Stimulated activated CD4-positive, alpha-beta T cell treated with anti-CD3 and anti-CD28 coated beads, Interleukin-4, amount 100 ng/mL, for 1 hour (primary cell): ENCODE measurements at regions not wholly inside any gene's neighbourhood (a gene's known extent, or its start where the extent isn't known, plus 50 kb on each side); places are given as distances from the start of the nearest gene placed in this dataset.

ENCODE experiments used
- DNase-seq: peaks from one replicate; pipeline ENCODE4 v3.0.0-alpha.2; 2020

DNA sequence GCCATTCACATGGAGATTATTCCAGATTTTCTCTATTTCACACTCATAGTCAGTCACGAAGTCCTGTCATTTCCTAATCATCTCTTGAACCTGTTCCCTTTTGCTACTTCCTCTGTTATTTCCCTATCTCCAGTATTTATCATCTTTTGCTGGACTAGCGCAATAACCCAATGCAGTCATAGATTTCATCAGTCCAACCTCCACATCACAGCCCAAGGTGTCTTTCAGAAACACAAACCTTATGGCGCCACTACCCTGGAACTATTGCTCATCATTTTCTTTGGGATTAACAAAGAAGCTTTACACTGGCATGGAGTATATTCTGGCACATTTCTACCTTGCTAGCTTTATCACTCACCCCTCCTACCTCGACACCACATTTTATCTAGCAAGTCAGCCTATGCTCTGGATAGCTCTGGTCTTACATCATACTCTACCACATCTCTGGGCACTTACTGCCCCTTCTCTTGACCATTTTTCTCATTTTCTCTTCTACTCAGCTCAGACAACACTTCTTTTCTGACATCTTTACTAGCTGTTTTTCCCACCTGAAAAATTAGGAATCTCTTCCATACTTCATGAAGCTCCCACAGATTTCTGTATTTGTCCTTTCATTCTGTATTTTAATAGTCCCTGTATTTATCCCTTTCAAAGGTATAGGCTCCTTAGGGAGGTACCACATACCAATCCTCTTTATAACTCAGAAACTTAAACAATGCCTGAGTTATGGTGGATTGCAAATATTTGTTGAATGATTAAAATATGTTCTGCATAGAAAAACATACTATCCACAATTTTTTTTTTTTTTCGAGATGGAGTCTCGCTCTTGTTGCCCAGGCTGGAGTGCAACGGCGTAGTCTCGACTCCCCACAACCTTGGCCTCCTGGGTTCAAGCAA is 534.7 kb downstream of the KLF12 start:
- no peak for DNase-seq

DNA sequence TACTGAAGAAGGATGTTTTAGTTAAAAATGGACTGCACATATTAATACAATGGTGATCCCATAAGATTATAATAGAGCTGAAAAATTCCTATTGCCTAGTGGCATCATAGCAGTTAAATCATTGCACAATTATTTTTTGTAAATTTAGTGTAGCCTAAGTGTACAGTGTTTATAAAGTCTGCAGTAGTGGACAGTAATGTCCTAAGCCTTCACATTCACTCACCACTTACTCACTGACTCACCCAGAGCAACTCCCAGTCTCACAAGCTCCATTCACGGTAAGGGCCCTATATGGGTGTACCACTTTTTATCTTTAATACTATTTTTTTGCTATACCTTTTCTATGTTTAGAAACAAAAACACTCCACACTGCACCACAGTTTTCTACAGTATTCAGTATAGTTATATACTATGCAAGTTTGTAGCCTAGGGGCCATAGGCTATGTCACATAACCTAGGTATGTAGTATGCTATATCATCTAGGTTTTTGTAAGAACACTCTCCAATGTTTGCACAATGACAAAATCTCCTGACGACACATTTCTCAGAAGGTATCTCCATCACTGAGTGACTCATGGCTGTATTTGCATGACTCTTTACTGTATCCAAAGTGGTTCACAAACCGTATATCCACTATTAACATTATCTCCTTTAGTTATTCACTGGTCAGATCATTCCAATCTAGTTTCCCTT is 536.0 kb downstream of the KLF12 start:
- DNase-seq: no peak

DNA sequence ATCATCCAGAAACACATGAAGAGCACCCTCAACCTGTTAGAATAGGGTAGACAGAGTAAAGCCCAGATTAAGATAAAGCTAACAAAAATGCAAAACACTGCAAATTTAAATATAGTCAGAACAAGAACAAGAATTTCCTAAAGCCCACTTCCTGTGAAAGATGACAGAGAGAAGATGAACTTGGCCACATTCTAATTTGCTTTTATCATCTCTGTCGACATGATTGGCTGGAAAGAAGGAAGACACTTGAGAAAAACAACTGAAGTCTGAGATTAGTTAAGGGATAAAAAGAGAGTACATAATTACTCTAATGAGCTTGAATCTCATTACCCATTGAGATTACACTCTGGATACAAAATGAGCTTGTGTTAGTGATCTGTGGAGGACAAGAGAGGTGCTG is 537.6 kb downstream of the KLF5 start:
- DNase-seq: no peak

DNA sequence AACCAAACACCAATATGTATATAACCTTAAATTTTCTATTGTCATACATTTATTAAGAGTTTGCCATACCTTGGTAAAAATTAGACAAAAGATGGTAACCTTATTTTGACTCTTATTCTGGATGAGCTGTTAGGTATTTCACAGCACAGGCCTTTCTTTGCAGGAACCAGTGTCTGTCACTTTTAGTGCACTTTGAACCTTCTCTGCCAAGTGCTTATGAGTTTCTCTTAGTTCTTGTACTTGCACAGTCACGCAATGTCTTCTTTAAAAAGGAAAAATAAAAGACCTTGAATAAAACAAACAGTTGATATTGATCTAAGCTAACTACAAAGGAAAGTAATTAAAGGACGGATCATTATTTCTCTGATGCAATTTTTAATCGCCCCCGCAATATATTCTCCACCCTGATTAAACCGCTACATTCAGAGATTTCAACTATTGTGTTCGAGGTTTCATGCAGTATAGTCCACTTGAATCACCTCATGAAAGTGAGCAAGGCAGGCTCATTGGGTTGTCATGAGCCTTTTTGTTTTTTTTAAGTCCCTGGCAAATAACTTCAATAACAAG is 534.5 kb downstream of the KLF5 start:
- DNase-seq: no peak

DNA sequence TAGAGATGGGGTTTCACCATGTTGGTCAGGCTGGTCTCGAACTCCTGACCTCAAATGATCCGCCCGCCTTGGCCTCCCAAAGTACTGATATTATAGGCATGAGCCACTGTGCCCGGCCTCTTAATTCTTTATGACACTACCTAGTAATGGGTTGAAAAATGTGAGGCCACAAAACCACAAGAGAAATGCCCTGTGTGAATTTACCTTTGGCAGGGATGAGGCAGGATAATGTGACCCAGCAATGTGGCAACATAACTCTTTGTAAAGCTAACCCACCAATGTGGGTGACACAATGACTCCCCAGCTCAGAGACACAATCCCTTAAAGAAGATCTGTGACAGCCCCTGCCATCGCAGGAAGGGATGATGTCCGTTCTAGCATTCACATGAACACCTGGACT is 533.1 kb downstream of the KLF5 start:
- no peak for DNase-seq

DNA sequence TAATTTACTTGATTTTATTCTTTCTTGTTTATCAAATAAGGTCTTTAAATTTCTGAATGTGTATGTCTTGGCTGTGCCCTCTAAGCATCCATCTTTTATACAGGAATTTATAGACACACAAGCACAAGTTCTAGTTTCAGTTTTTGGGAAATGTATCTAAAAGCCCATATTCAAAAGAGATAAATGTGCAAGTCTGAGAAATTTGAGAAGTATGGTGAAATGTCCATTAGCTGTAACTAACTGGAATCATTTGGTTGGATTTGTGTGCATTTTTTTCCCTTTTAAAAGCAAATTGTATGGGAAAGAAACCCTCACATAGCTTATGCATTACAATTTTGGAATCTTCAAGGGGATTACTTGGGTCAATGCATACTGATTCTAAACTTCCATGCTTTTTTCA is 532.0 kb downstream of the KLF5 start:
- no peak for DNase-seq

DNA sequence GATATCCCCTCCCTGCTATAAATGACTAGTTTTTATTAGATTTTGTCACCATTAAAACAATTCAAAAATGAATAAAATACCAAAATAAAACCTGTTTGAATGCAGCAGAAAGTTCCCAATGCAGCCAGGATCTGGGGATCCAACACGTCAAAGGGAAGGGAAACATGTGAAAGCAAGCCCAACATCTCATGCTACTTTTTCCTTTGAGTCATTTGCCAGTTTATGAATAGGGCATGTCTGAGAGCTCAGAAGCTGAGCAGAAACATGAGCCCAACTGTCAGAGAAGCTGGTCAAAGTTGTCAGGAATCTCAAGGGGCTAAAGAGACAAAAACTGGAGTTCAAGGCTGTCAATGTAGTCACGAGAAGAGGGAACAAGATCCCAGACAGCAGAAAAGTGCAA is 526.4 kb downstream of the KLF5 start:
- no peak for DNase-seq

DNA sequence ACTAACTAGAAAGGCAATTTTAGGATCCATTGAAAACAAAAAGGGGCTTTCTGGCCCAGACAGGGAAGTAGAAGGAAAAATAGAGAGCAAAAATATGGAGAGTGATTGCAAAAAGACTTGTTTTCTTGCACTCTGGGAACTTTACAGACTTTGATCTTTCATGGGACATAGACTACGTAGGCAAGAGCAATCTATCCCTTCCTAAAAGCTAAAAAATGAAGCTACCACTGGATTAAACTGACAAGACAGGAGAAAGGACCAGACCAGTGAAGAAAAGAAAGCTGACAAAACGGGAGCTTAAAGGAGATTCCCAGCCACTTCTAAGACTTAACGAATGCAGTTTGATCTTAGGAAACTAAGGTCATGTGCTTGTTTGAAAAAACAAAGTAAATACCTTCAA is 524.5 kb downstream of the KLF5 start:
- DNase-seq: no peak

DNA sequence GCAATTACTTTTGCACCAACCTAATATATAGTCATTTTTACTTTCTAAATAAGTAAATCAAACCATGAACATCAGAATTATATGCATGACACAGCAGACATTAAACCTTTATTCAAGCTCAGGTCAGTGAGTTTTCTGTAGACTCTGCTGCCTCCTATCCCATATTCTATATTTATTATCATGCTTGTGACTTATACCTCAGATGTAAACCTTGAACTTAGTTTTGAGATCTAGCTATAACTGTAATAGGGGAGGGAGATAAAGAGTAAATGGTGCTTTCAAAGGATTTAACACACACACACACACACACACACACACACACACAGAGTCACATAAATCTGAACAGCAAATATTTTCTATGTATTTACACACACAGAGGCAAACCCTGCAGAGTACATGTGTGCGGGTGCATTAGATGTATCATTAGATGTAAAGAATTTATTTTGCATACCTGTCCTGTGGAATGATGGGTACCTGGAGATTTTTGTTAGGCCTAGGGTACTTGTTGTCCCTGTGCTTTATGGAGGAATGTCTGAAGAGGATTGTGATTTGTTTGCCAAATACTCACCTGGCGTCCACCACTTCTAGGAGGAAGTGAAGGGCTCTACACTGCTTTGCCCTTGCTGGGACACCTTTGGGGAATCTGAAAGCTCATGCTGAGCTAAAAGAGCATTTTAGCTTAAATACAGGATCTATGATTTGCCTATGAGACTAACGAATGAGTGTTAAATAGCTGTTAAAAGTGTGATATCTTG is 521.9 kb downstream of the KLF5 start:
- DNase-seq: no peak

DNA sequence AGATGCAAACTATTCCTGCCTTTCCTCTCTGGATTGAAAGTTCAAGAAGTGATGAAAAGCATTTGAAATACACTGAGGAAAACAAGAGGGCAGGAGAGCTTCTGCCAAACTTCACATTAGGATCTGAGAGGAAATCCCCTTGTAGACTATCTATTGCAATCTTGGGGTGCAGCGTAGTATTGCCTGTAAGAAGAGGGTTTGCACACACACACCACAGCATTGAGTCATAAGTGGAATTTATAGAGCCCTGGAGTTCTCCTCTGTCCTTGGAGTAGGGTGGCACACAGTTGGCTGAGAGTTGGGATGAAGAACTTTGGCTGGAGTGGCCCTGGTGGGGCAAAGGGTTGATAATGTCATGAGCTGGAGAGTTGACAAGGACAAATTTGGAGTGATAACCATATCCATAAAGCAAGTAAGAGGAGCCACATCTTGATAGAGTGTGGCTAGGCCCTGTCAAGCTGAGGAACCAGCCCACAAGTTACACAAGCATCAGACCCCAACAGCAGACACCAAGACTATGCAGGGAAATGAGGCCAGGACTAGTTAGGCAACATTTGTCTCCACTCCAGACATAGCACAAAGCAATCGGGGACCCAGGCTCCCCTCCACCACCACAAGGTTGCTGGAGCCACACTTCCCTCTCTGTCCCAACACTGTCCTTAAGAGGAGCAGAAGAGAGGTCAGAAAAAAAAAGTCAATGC is 520.9 kb downstream of the KLF5 start:
- no peak for DNase-seq

DNA sequence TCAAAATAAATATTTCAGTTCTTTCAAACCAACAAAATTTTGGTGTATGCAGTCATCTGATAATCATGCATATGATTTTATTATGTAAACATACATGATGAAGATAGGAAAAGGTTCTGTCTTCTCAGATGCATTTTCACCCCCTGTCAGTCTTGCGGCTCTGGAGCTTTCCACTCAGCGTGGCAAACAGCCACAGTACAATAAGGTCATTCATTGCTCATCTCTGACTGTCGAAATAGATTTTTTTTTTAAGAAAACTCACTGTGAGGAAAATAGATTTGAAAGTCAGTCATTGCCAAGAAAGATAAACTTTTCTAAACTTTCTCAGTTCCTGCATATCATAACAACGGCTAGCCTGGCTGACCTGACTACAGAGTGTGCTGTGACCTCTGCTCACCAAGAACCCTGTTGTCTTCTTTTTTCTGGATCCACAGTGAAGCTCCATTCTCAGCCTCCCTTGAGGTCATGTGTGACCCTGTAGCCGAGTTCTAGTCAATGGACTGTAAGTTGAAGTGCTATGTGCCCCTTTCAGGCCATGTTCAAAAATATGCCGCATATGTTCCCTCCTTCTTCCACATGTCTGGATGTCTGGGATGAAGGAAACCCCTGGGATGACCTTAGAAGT is 519.6 kb downstream of the KLF5 start:
- no peak for DNase-seq

DNA sequence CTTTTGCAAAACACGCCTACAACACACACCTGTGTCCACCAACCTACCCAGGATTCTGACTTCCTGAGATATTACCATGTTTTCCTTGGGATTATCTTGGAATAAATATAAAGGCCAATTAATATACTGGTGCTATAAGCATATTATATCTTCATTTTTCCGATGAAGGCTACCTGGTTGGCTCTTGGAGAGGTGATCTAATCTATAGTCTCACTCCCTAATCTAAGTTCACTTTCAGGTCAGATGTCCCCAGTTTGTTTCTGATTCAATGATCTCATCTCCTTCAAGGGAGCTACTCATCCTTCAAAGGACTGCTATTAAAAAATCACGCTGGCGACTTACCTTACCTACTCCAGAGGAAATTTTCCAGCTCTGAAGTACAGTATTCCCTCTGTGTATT is 517.5 kb downstream of the KLF5 start:
- no peak for DNase-seq

DNA sequence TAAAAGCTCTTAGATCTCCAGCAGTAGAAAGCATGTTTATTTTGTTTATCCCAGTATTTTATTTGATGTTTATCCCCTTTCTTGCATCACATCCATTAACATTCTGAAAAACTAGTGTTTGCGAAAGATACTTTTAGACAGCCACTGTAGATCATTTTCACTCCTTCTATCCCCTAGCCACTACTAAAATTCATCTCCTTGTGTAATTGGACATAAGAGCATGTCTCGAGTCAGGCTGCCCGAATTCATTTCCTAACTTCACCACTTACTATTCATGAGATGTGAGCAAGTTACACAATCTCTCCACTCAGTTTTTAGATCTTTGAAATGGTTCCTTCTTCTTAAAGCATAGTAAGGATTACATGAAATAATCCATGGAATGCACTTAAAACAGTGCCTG is 514.0 kb downstream of the KLF5 start:
- no peak for DNase-seq

DNA sequence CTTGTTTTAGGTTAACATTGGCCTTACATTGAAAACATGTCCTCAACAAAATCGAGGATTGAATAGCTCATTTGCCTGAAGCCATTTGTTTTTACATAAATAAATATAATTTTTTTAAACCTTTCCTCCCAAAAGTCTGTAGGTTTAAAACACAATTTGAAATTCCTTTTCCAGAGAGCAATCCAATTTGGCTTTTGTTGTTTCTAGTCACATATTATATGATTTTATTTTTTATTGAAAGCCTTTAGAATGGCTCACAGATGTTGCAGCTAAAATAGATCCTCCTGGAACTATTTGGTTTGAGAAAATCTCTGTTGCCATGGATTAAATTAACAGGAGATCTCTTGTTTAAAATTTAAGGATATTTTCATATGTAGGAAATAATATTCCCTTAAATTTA is 512.6 kb downstream of the KLF5 start:
- no peak for DNase-seq

DNA sequence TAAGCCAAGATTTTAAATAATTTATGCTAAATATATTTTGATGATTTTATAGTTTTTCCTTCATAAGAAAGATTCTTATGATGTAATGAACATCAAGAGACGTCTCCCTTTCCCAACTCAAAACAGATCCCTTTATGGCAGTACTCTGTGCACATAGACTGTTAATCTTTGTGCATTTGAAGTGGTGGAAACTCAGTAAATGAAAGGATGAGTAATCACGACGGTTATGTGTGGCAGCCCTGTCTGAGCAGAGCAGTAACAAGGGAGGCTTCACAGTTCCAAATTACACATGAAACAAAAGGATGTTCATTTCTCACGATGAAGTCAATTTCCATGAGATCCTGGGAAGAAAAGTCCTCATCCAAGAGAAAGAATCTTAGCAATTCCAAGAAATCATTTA is 498.1 kb downstream of the KLF5 start:
- DNase-seq: no peak

DNA sequence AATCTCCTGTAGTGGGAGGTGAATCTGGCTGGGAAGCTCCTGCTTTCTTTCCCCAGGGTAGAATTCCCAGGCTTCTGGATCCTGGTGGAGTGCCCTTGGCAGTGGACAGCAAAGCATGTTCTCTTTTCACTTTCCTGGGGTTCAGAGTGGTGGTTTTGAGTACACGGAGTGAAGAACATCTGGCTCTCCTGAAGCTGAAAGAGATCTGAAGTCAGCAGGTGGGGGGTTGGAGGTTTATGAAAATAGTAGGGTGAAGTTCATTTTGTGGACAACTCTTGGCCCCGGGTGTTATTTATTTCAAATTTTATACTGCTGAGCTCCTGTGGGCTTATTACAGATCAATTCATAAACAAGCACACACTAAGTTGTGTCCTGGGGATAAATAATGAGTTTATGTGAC is 497.3 kb downstream of the KLF5 start:
- DNase-seq: no peak

DNA sequence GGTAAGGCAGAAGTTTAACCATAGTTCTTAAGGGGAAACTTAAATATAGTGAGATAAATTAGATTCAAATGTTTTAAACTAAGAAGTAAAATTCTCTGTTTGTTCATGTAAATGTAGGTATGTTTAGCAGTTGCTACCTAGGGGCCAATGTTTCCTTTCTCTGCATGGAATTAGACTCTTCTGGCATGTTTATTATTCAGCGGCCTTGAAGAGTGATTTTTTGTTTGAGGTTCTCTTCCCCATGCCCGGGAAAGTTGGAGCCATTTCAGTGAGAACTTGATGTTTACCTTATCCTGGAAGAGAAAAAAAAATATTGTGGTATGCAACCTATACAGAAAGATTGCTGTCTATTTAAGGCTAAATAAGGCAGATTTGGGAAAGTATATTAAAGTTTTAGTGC is 492.9 kb downstream of the KLF5 start:
- no peak for DNase-seq

DNA sequence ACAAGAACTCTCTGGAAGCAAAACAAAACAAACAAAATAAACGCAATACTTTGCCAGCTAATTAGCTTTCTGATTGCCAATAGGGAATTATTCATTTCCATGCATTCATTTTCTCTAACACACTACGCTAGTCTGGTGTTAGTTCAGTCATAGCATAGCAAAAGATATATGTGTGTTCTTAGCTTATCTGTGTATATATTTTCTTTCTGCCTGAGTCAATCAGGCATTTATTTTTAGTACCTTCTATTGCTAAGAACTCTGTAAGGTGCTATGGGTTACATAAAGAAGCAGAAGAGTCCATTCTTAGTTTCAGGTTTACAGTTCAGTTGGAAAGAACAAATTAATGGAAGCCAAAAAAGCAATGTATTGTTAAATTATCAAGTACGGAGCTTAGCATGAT is 490.9 kb downstream of the KLF5 start:
- no peak for DNase-seq

DNA sequence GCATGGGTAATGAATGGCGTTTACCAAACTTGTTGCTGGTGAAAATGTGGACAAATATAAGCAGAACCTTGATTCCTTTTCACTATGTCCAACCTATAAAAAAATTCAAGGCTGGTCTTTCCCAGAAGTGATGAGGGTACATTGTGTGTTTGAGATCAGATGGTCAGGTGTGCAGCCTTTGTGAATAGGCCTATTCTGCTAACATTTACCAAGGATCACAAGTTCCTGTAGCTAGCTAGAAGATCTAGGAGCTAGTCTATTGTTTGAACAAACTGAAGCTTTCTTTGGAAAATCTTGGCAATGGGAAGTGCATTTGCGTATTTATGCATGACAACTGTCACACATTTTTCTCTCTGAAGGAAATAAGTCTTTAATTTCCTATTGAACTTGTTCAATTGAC is 489.6 kb downstream of the KLF5 start:
- no peak for DNase-seq

DNA sequence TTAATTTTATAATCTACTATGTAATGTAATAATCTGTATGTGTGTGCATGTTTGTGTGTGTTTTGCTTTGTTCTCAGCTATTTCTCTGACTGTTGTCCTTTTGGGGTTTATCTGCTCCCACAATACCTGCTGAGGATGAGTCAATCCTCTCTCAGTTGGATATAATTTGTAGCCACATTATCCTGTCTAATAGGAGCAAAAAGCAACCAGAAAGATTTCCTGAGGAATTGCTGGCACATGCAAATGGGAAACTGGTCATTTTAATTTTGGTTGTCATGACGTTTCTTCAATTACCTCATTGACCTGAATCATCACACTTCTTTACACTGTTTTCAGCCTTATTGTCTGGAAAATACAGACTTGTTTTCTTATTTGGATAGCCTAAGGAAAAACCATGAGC is 488.4 kb downstream of the KLF5 start:
- DNase-seq: no peak

DNA sequence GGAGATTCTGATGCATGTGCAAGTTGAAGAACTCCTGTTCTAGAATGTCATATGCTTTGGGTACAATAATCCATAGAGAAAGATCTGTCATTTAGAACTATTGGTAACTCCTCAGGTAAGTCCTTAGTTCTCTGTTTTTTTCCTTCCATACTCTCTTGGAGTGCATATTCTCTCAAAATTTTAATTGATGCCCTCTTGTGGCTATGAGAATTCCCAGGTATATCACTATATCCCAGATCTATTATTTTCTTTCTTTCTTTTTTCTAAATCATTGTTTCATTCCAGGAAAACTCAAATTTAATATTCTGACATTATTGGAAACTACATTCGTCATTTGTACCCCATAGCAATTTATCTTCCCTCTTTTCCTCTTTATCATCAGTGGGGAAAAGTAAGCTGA is 485.4 kb downstream of the KLF5 start:
- no peak for DNase-seq

DNA sequence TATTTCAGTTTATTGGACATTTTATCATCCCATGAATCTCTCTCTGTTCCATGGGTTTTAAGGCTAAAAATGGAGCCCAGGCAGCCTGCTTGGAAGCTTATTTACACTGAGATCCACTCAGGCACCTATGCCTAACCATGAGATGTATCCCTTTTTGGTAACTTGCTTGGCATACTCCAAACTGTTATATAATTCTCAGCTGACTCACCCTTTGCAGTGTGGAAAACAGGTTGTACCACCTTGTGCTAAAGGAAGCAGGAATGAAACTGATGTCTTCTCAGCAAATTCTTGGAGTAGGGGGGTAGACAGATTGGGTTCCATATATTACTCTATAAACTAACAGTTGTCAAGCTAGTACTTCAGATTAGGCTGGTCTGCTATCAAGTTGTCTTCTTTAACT is 483.6 kb downstream of the KLF5 start:
- DNase-seq: no peak
